ENCODE measurements at regions not wholly inside any gene's neighbourhood (a gene's known extent, or its start where the extent isn't known, plus 50 kb on each side); places are given as distances from the start of the nearest gene placed in this dataset.
A peak's percentile ranks its signal among the peaks of the same experiment; 100 is the strongest.

- H3K27ac ChIP-seq (ENCODE audit: low read depth in 1 of 3, low read length in 2 of 3) = no peak overlapping the region
- DNase-seq = no peak
- no peak for FAIRE-seq
- H3K4me1 ChIP-seq (ENCODE audit: control insufficient read depth in 3 of 3, insufficient read depth in 2 of 3, low read depth in 1 of 3, low read length in 2 of 3) = peaks cover 0 to 32% (median 0%) of the 10 kb centered on the region in 3 donors
- H3K9me3 ChIP-seq (ENCODE audit: control insufficient read depth in 2 of 2, insufficient read depth in 1 of 2, low read depth in 1 of 2, low read length in 1 of 2) = peaks cover 0 to 15% of the 10 kb centered on the region in 2 donors
- H3K4me3 ChIP-seq (ENCODE audit: low read depth in 1 of 3, low read length in 3 of 3) = no peak overlapping the region
- H3K27me3 ChIP-seq (ENCODE audit: control insufficient read depth in 3 of 3, insufficient read depth in 3 of 3, low read length in 3 of 3) = no peaks in the 10 kb centered on the region
- WGBS, 3 donors = 83 to 90% (median 89%) methylated on average over 3 of the region's 3 CpGs
- H3K36me3 ChIP-seq (ENCODE audit: control insufficient read depth in 3 of 3, insufficient read depth in 2 of 3, low read depth in 1 of 3, low read length in 3 of 3) = no peaks in the 10 kb centered on the region
These were observed 171.7 kb downstream of the FGF1 start for GRCh38 chr5:142514196-142514595.

DNA sequence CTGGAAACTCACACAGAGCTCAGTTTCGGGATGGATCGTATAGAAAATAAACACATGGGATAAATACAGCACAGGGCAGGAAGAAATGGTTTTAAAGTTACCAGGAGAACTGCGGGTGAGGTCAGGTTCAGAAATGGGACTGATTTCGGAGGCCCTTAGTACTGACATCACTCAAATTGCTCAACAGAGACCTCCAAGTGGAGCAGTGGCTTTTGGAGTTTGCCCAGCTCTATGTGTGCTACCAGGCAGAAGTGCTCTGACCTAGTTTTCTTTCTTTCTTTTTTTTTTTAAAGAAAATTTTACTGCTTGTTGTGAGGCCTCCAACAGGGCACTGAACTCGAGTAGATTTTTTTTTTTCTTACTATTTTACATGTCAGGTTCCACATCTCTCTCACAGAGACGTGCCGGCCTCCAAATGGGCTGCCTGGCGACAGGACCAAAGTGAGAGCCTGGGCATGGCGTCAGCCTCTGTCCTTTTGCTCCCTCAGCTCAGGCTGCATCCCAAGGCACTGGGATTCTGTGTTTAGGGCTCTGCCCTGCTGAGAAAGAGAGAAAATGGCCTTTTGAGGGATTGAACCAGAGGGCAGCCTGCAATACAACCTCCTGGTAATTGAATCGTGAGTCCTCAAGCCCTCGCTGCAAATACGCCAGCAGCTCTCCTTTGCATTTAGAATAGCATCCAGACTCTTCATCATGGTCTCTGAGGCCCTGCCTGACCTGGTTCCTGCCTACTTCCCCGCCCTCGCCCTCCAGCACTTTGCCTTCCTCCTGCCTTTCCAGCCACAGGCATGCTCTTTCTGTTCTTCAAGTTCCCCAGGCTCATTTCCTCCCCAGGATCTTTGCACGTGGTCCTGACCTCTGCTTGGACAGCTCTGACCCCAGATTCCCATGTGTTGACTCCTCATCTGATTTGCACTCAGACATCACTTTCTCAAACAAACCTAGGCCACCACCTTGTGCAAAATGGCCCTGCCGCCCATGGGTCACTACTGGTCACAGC, 173.5 kb downstream of the FGF1 start:
- no peaks in the 10 kb centered on the region for H3K36me3 ChIP-seq (ENCODE audit: control insufficient read depth in 3 of 3, insufficient read depth in 2 of 3, low read depth in 1 of 3, low read length in 3 of 3)
- peaks cover 0 to 45% (median 0%) of the 10 kb centered on the region in 3 donors for H3K4me1 ChIP-seq (ENCODE audit: control insufficient read depth in 3 of 3, insufficient read depth in 2 of 3, low read depth in 1 of 3, low read length in 2 of 3)
- WGBS, 3 donors = 79 to 87% (median 81%) methylated on average over 16 of the region's 16 CpGs
- peaks cover 0 to 12% of the 10 kb centered on the region in 2 donors for H3K9me3 ChIP-seq (ENCODE audit: control insufficient read depth in 2 of 2, insufficient read depth in 1 of 2, low read depth in 1 of 2, low read length in 1 of 2)
- FAIRE-seq (no peak), DNase-seq (peak in 1 of 2 donors; percentile 64)
- no peaks in the 10 kb centered on the region for H3K27me3 ChIP-seq (ENCODE audit: control insufficient read depth in 3 of 3, insufficient read depth in 3 of 3, low read length in 3 of 3)
- no peak overlapping the region for H3K4me3 ChIP-seq (ENCODE audit: low read depth in 1 of 3, low read length in 3 of 3)
- H3K27ac ChIP-seq (ENCODE audit: low read depth in 1 of 3, low read length in 2 of 3) = peak overlapping the region in 2 of 3 donors; percentile 52 to 54

DNA sequence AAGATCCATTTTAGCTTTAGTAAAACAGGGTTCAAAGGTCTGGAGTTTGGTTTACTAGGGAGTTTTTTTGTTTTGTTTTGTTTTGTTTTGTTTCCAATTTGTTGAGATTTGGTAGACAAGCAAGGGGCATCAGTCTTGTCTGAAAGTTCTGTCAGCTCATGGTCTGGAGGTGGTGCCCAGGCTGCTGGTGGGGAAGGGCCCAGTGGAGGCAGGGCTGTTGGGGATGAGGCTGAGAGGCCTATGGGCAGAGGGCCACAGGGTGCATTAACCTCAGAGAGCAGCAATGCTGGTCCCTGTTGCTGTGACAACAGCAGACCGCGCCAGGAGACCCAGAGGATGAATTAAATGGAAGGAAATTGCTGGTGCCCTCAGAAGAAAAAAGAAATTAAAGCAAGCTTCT, 174.5 kb downstream of the FGF1 start:
- Histone ChIP-seq H3K9me3 (ENCODE audit: control insufficient read depth in 2 of 2, insufficient read depth in 1 of 2, low read depth in 1 of 2, low read length in 1 of 2) (peaks cover 0 to 4% of the 10 kb centered on the region in 2 donors), H3K27me3 (ENCODE audit: control insufficient read depth in 3 of 3, insufficient read depth in 3 of 3, low read length in 3 of 3) (no peaks in the 10 kb centered on the region), H3K4me3 (ENCODE audit: low read depth in 1 of 3, low read length in 3 of 3) (no peak overlapping the region), H3K4me1 (ENCODE audit: control insufficient read depth in 3 of 3, insufficient read depth in 2 of 3, low read depth in 1 of 3, low read length in 2 of 3) (peaks cover 0 to 48% (median 0%) of the 10 kb centered on the region in 3 donors), H3K36me3 (ENCODE audit: control insufficient read depth in 3 of 3, insufficient read depth in 2 of 3, low read depth in 1 of 3, low read length in 3 of 3) (no peaks in the 10 kb centered on the region), H3K27ac (ENCODE audit: low read depth in 1 of 3, low read length in 2 of 3) (no peak overlapping the region)
- WGBS, 3 donors = 91 to 97% (median 95%) methylated on average over 2 of the region's 2 CpGs
- FAIRE-seq (no peak), DNase-seq (no peak)

GRCh38 chr5:142509026-142509425, 176.9 kb downstream of the FGF1 start:
- Histone ChIP-seq H3K27me3 (ENCODE audit: control insufficient read depth in 3 of 3, insufficient read depth in 3 of 3, low read length in 3 of 3) (no peaks in the 10 kb centered on the region), H3K27ac (ENCODE audit: low read depth in 1 of 3, low read length in 2 of 3) (peak overlapping the region in 1 of 3 donors; percentile 75), H3K36me3 (ENCODE audit: control insufficient read depth in 3 of 3, insufficient read depth in 2 of 3, low read depth in 1 of 3, low read length in 3 of 3) (no peaks in the 10 kb centered on the region), H3K9me3 (ENCODE audit: control insufficient read depth in 2 of 2, insufficient read depth in 1 of 2, low read depth in 1 of 2, low read length in 1 of 2) (no peaks in the 10 kb centered on the region), H3K4me3 (ENCODE audit: low read depth in 1 of 3, low read length in 3 of 3) (no peak overlapping the region), H3K4me1 (ENCODE audit: control insufficient read depth in 3 of 3, insufficient read depth in 2 of 3, low read depth in 1 of 3, low read length in 2 of 3) (peaks cover 0 to 48% (median 0%) of the 10 kb centered on the region in 3 donors)
- WGBS, 3 donors = 75 to 85% (median 82%) methylated on average over 1 of the region's 1 CpG
- DNase-seq = no peak
- no peak for FAIRE-seq

- FAIRE-seq (no peak), DNase-seq (peak in 1 of 2 donors; percentile 30)
- Histone ChIP-seq H3K9me3 (ENCODE audit: control insufficient read depth in 2 of 2, insufficient read depth in 1 of 2, low read depth in 1 of 2, low read length in 1 of 2) (no peaks in the 10 kb centered on the region), H3K27me3 (ENCODE audit: control insufficient read depth in 3 of 3, insufficient read depth in 3 of 3, low read length in 3 of 3) (no peaks in the 10 kb centered on the region), H3K4me3 (ENCODE audit: low read depth in 1 of 3, low read length in 3 of 3) (no peak overlapping the region), H3K27ac (ENCODE audit: low read depth in 1 of 3, low read length in 2 of 3) (peak overlapping the region in 1 of 3 donors; percentile 75), H3K4me1 (ENCODE audit: control insufficient read depth in 3 of 3, insufficient read depth in 2 of 3, low read depth in 1 of 3, low read length in 2 of 3) (peaks cover 0 to 48% (median 0%) of the 10 kb centered on the region in 3 donors), H3K36me3 (ENCODE audit: control insufficient read depth in 3 of 3, insufficient read depth in 2 of 3, low read depth in 1 of 3, low read length in 3 of 3) (no peaks in the 10 kb centered on the region)
- 76 to 93% (median 80%) methylated on average over 2 of the region's 2 CpGs for WGBS, 3 donors
These were observed 177.3 kb downstream of the FGF1 start for GRCh38 chr5:142508591-142508990.

DNA sequence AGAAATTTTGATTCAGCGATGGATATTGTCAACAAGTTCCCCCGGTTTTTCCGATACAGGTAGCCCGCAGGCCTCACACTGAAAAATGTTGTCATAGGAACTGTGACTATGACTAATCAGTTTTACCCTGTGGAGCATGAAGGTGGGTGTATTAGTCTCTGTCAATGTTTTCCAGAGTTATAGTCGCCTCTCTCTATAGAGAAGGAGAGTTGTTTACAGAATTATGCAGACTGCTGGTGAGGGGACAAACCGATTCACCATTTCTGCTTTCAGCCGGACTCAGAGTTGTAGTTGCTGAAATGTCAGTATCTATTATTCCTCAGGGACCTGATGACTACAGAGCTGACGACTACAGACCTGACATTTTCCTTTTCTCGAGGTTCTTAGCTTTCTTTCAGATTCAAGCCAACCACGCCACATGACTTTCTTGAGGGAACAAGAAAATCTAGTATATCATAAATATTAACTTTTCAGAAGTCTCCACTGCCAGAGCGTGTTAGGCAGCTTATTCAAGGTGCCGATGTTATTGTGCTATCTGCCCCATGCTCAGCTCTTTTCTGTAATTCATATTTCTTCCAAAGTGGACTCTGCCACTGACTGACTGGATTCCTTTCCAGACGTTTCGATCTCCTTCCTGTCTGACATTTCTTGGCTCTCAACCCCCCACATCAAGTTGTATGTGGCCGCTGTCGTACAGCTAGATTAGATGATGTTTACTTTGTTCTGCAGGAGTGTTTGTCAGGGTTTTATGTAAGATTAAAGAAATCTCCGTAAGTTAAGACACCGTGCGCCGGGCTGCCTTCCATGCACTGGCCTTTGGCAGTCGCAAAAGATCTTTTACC, 178.1 kb downstream of the FGF1 start:
- peaks cover 0 to 44% (median 0%) of the 10 kb centered on the region in 3 donors for H3K4me1 ChIP-seq (ENCODE audit: control insufficient read depth in 3 of 3, insufficient read depth in 2 of 3, low read depth in 1 of 3, low read length in 2 of 3)
- H3K9me3 ChIP-seq (ENCODE audit: control insufficient read depth in 2 of 2, insufficient read depth in 1 of 2, low read depth in 1 of 2, low read length in 1 of 2) = no peaks in the 10 kb centered on the region
- FAIRE-seq (no peak), DNase-seq (peak in 1 of 2 donors; percentile 70)
- H3K27ac ChIP-seq (ENCODE audit: low read depth in 1 of 3, low read length in 2 of 3) = peak overlapping the region in 1 of 3 donors; percentile 75
- H3K27me3 ChIP-seq (ENCODE audit: control insufficient read depth in 3 of 3, insufficient read depth in 3 of 3, low read length in 3 of 3) = no peaks in the 10 kb centered on the region
- no peak overlapping the region for H3K4me3 ChIP-seq (ENCODE audit: low read depth in 1 of 3, low read length in 3 of 3)
- H3K36me3 ChIP-seq (ENCODE audit: control insufficient read depth in 3 of 3, insufficient read depth in 2 of 3, low read depth in 1 of 3, low read length in 3 of 3) = no peaks in the 10 kb centered on the region
- WGBS, 3 donors = 49 to 56% (median 49%) methylated on average over 21 of the region's 21 CpGs

DNA sequence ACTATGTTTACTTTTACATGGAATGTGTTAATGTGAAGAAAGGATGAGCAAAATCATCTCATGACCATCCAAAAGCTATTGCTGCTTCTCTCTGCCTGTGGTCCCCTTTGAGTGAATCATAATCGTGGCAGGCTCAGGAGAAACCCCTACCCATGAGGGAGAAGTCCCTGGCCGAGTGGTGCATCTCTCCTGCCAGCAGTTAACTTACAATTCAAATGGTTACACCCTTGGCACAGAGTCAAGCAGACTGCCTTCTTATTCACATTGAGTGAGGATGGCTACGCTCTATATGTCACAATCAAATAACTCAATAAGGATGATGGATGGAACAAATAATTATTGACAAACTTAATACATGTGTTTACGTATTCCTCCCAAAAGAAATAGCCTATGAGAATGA, 179.1 kb downstream of the FGF1 start:
- Histone ChIP-seq H3K27ac (ENCODE audit: low read depth in 1 of 3, low read length in 2 of 3) (no peak overlapping the region), H3K9me3 (ENCODE audit: control insufficient read depth in 2 of 2, insufficient read depth in 1 of 2, low read depth in 1 of 2, low read length in 1 of 2) (no peaks in the 10 kb centered on the region), H3K4me3 (ENCODE audit: low read depth in 1 of 3, low read length in 3 of 3) (no peak overlapping the region), H3K36me3 (ENCODE audit: control insufficient read depth in 3 of 3, insufficient read depth in 2 of 3, low read depth in 1 of 3, low read length in 3 of 3) (no peaks in the 10 kb centered on the region), H3K4me1 (ENCODE audit: control insufficient read depth in 3 of 3, insufficient read depth in 2 of 3, low read depth in 1 of 3, low read length in 2 of 3) (peaks cover 0 to 35% (median 0%) of the 10 kb centered on the region in 3 donors), H3K27me3 (ENCODE audit: control insufficient read depth in 3 of 3, insufficient read depth in 3 of 3, low read length in 3 of 3) (no peaks in the 10 kb centered on the region)
- 55 to 64% (median 60%) methylated on average over 4 of the region's 4 CpGs for WGBS, 3 donors
- FAIRE-seq (no peak), DNase-seq (no peak)

DNA sequence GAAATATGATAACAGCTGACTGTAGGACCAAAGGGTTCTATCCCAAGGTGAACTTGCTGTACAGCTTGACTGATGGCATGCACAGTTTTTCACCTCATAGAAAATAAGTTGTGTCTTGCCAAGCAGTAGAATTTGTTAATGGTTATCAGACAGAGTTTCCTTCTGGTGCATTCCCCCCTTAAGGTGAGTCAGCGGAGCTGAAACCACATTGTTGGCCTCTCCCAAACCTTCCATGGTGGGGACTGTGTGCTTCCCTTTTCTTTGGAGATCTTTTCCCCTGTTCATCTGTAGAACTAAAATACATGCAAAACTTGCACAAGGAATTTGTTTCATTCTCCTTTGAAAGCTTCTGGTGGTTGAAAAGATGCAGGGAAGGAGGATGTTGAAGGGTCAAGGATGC, 179.8 kb downstream of the FGF1 start:
- WGBS, 3 donors = 75 to 92% (median 85%) methylated on average over 1 of the region's 1 CpG
- Histone ChIP-seq H3K36me3 (ENCODE audit: control insufficient read depth in 3 of 3, insufficient read depth in 2 of 3, low read depth in 1 of 3, low read length in 3 of 3) (no peaks in the 10 kb centered on the region), H3K4me1 (ENCODE audit: control insufficient read depth in 3 of 3, insufficient read depth in 2 of 3, low read depth in 1 of 3, low read length in 2 of 3) (peaks cover 0 to 28% (median 0%) of the 10 kb centered on the region in 3 donors), H3K27ac (ENCODE audit: low read depth in 1 of 3, low read length in 2 of 3) (no peak overlapping the region), H3K27me3 (ENCODE audit: control insufficient read depth in 3 of 3, insufficient read depth in 3 of 3, low read length in 3 of 3) (no peaks in the 10 kb centered on the region), H3K9me3 (ENCODE audit: control insufficient read depth in 2 of 2, insufficient read depth in 1 of 2, low read depth in 1 of 2, low read length in 1 of 2) (no peaks in the 10 kb centered on the region), H3K4me3 (ENCODE audit: low read depth in 1 of 3, low read length in 3 of 3) (no peak overlapping the region)
- FAIRE-seq = no peak
- no peak for DNase-seq
